H1 (cell line): ENCODE measurements at regions not wholly inside any gene's neighbourhood (a gene's known extent, or its start where the extent isn't known, plus 50 kb on each side); places are given as distances from the start of the nearest gene placed in this dataset.

Source experiments
- CTCF ChIA-PET: fragments of 300-600 bp; sonication (Branson Sonifier 250); formaldehyde crosslinking; loops from one replicate; lab custom pipeline; 2021; ENCODE audit not compliant: partially characterized antibody; lab: Charles Lee
- POLR2A ChIA-PET: fragments of 300-600 bp; sonication (Branson Sonifier 250); formaldehyde crosslinking; loops from one replicate; lab custom pipeline; 2021; ENCODE audit warnings: inconsistent platforms; ENCODE audit not compliant: partially characterized antibody; lab: Charles Lee
- DNase-seq, 2 experiments: peaks; one replicate each; pipeline versions ENCODE4 v3.0.0 to v3.0.0-alpha.2; 2010 to 2022; ENCODE audit warnings: low spot score in 2 of 2, low read depth in 1 of 2, mixed read lengths in 1 of 2
- FAIRE-seq: peaks from 2 replicates; lab custom pipeline; 2011; peaks lifted over from hg19 to GRCh38; lab: Jason Lieb, UNC
- H2AFZ ChIP-seq: 2 replicates; pipeline ENCODE4 v1.8.1; 2012; ENCODE audit warnings: low read length, inconsistent platforms
- H2AK5ac ChIP-seq: 2 replicates; pipeline ENCODE4 v1.6.1; 2013; ENCODE audit warnings: low read depth, low read length
- H2BK120ac ChIP-seq: replicated peaks from 2 replicates; pipeline ENCODE3; 2013; ENCODE audit warnings: low read depth, low read length, inconsistent platforms
- H2BK12ac ChIP-seq: 2 replicates; pipeline ENCODE4 v1.6.1; 2013; ENCODE audit warnings: low read depth, low read length
- H2BK15ac ChIP-seq: 2 replicates; pipeline ENCODE4 v1.6.1; 2013; ENCODE audit warnings: low read length
- H2BK20ac ChIP-seq: 2 replicates; pipeline ENCODE4 v1.6.1; 2013; ENCODE audit warnings: low read length
- H2BK5ac ChIP-seq: 2 replicates; pipeline ENCODE4 v1.6.1; 2013; ENCODE audit warnings: low read depth, low read length
- H3K14ac ChIP-seq: 2 replicates; pipeline ENCODE4 v1.6.1; 2013; ENCODE audit warnings: inconsistent platforms; ENCODE audit not compliant: insufficient read length
- H3K18ac ChIP-seq: 2 replicates; pipeline ENCODE4 v1.6.1; 2013; ENCODE audit warnings: low read length; ENCODE audit errors: extremely low read depth
- H3K23ac ChIP-seq: 2 replicates; pipeline ENCODE4 v1.6.1; 2013; ENCODE audit warnings: inconsistent platforms; ENCODE audit not compliant: insufficient read length
- H3K23me2 ChIP-seq: 2 replicates; pipeline ENCODE4 v1.6.1; 2013; ENCODE audit warnings: low read depth, low read length
- H3K27ac ChIP-seq: 2 replicates; pipeline ENCODE4 v1.6.1; 2011; ENCODE audit warnings: low read depth, low read length, inconsistent platforms
- H3K27me3 ChIP-seq, 4 experiments: replicated peaks in 1 of 4; 1 replicate in 1 of 4; 2 replicates in 3 of 4; pipeline versions ENCODE4 v1.6.1 to v1.8.1; 2011 to 2013; ENCODE audit warnings: low read length in 3 of 4, mild to moderate bottlenecking in 3 of 4, inconsistent platforms in 2 of 4, mixed read lengths in 2 of 4, moderate library complexity in 1 of 4; ENCODE audit not compliant: control insufficient read depth in 3 of 4, insufficient read depth in 3 of 4; ENCODE audit errors: extremely low read depth in 1 of 4
- H3K36me3 ChIP-seq, 4 experiments: 2 replicates each; pipeline versions ENCODE4 v1.6.1 to v1.8.1; 2011 to 2013; ENCODE audit warnings: mild to moderate bottlenecking in 4 of 4, low read length in 3 of 4, moderate library complexity in 2 of 4, control low read depth in 1 of 4, inconsistent platforms in 1 of 4; ENCODE audit not compliant: insufficient read depth in 4 of 4, control insufficient read depth in 2 of 4
- H3K4ac ChIP-seq: replicated peaks from 2 replicates; pipeline ENCODE3; 2013; ENCODE audit warnings: low read length, low read depth, mixed read lengths, inconsistent platforms; ENCODE audit not compliant: insufficient read length
- H3K4me1 ChIP-seq, 4 experiments: replicated peaks in 1 of 4; 1 replicate in 1 of 4; 2 replicates in 3 of 4; pipeline versions ENCODE4 v1.6.1 to v1.8.1; 2011 to 2013; ENCODE audit warnings: low read length in 3 of 4, inconsistent platforms in 2 of 4, mixed read lengths in 1 of 4; ENCODE audit not compliant: insufficient read depth in 4 of 4, control insufficient read depth in 3 of 4
- H3K4me2 ChIP-seq, 2 experiments: 2 replicates each; pipeline versions ENCODE4 v1.6.1 to v1.8.1; 2011 to 2013; ENCODE audit warnings: low read depth in 2 of 2, low read length in 2 of 2, control low read depth in 1 of 2, inconsistent platforms in 1 of 2, mild to moderate bottlenecking in 1 of 2; ENCODE audit not compliant: insufficient read depth in 1 of 2
- H3K4me3 ChIP-seq, 4 experiments: fragments of 200-600, 300-600 bp in 1 of 4; sonication (generic), shearing (Covaris generic), sonication (Bioruptor Twin) in 1 of 4; 2 replicates each; pipeline versions ENCODE4 v1.5.1 to v1.8.1; 2011 to 2016; ENCODE audit warnings: low read length in 4 of 4, low read depth in 3 of 4, control low read depth in 2 of 4, inconsistent platforms in 2 of 4, mild to moderate bottlenecking in 2 of 4, mixed read lengths in 1 of 4, moderate library complexity in 1 of 4; ENCODE audit not compliant: insufficient read depth in 2 of 4; ENCODE audit errors: extremely low read depth in 1 of 4
- H3K56ac ChIP-seq: replicated peaks from 2 replicates; pipeline ENCODE3; 2013; ENCODE audit warnings: low read depth, mild to moderate bottlenecking, mixed read lengths, low read length, inconsistent platforms; ENCODE audit not compliant: insufficient read length
- H3K79me1 ChIP-seq: 2 replicates; pipeline ENCODE4 v1.6.1; 2013; ENCODE audit warnings: low read depth, low read length, control low read depth
- H3K79me2 ChIP-seq, 2 experiments: 2 replicates each; pipeline versions ENCODE4 v1.6.1 to v1.8.1; 2012 to 2013; ENCODE audit warnings: low read length in 2 of 2, mild to moderate bottlenecking in 2 of 2, inconsistent platforms in 1 of 2; ENCODE audit not compliant: insufficient read depth in 2 of 2, control insufficient read depth in 1 of 2
- H3K9ac ChIP-seq, 4 experiments: replicated peaks in 1 of 4; 1 replicate in 1 of 4; 2 replicates in 3 of 4; pipeline versions ENCODE4 v1.6.1 to v1.8.1; 2011 to 2013; ENCODE audit warnings: low read depth in 3 of 4, low read length in 3 of 4, control low read depth in 2 of 4, mild to moderate bottlenecking in 2 of 4, moderate library complexity in 2 of 4, inconsistent platforms in 1 of 4; ENCODE audit errors: extremely low read depth in 1 of 4
- H3K9me3 ChIP-seq, 2 experiments: 2 replicates each; pipeline versions ENCODE4 v1.6.1 to v1.8.1; 2012 to 2013; ENCODE audit warnings: mild to moderate bottlenecking in 2 of 2, moderate library complexity in 2 of 2, control low read depth in 1 of 2, inconsistent platforms in 1 of 2, low read depth in 1 of 2, low read length in 1 of 2, mixed read lengths in 1 of 2; ENCODE audit not compliant: insufficient read depth in 2 of 2
- H4K20me1 ChIP-seq, 2 experiments: replicated peaks in 1 of 2; 2 replicates each; pipeline versions ENCODE3 to v1.8.1; 2011 to 2013; ENCODE audit warnings: inconsistent platforms in 2 of 2, low read length in 2 of 2, mild to moderate bottlenecking in 1 of 2; ENCODE audit not compliant: insufficient read depth in 2 of 2, control insufficient read depth in 1 of 2
- H4K5ac ChIP-seq: 2 replicates; pipeline ENCODE4 v1.6.1; 2013; ENCODE audit warnings: low read length, low read depth, mixed read lengths, inconsistent platforms; ENCODE audit not compliant: insufficient read length
- H4K8ac ChIP-seq: 2 replicates; pipeline ENCODE4 v1.8.0; 2013; ENCODE audit warnings: mild to moderate bottlenecking, moderate library complexity, low read length, inconsistent platforms; ENCODE audit not compliant: insufficient read depth; ENCODE audit errors: extremely low read depth
- H4K91ac ChIP-seq: replicated peaks from 2 replicates; pipeline ENCODE3; 2013; ENCODE audit warnings: low read length, mixed read lengths, inconsistent platforms; ENCODE audit not compliant: insufficient read length
- RBBP5 ChIP-seq: IDR thresholded peaks from 2 replicates; pipeline ENCODE4 v1.7.1; 2012; ENCODE audit warnings: low read depth, mild to moderate bottlenecking, inconsistent platforms, low read length, moderate library complexity, borderline replicate concordance
- WGBS, 2 experiments: shearing (Covaris generic) in 1 of 2; methylation state at CpG; one replicate each; pipeline versions ENCODE4 v1.1.6 to v1.1.7; 2013 to 2015; ENCODE audit warnings: low lambda C conversion rate in 2 of 2, mixed read lengths in 2 of 2, inconsistent platforms in 1 of 2, low coverage in 1 of 2, missing lambda C conversion rate in 1 of 2; ENCODE audit not compliant: insufficient replicate concordance in 2 of 2, insufficient coverage in 1 of 2, insufficient read length in 1 of 2; ENCODE audit errors: extremely low coverage in 1 of 2, missing lambda C conversion rate in 1 of 2; 5-methylcytosine and 5-hydroxymethylcytosine counted together

DNA sequence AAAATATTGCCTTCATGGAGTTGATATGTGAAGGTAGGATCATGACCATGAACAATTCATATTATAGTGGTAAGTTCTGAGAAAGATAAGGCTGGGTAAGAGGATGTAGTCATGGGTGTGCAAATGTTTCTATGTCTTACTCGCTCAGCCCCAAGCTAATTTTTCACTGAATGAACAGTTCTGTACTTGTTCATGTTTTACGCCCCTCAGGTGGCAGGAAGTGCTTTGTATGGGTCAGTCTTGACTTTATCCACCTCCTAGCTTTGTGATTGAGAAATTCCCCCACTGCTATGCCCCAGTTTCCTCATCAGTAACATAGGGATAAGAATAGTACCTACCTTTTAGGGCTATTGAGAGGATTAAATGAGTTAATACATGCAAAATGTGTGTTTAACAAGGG is 148.2 kb upstream of the KCNG1 start:
- Histone ChIP-seq H3K4ac (no peak overlapping the region), H4K8ac (no peak overlapping the region), H3K36me3 (no peaks in the 10 kb centered on the region), H3K27me3 (no peaks in the 10 kb centered on the region), H3K4me3 (no peak overlapping the region), H2BK20ac (no peak overlapping the region), H3K27ac (no peak overlapping the region), H3K9me3 (no peaks in the 10 kb centered on the region; a peak in 1 of 4 replicates), H3K4me1 (no peaks in the 10 kb centered on the region), H3K79me2 (no peaks in the 10 kb centered on the region), H3K79me1 (no peaks in the 10 kb centered on the region), H2BK5ac (no peak overlapping the region), H2BK120ac (no peak overlapping the region), H2AK5ac (no peak overlapping the region), H2BK15ac (no peak overlapping the region), H3K9ac (no peak overlapping the region), H3K4me2 (no peak overlapping the region), H3K23ac (no peak overlapping the region), H3K14ac (no peak overlapping the region), H3K56ac (no peak overlapping the region), H2BK12ac (no peak overlapping the region), H2AFZ (no peak overlapping the region), H3K18ac (no peak overlapping the region), H3K23me2 (no peaks in the 10 kb centered on the region), H4K5ac (no peak overlapping the region), H4K91ac (no peak overlapping the region), H4K20me1 (no peaks in the 10 kb centered on the region)
- FAIRE-seq (no peak), DNase-seq (no peak)
- 90% methylated on average over 2 of the region's 2 CpGs; no CpG with 5 or more reads in 1 of the 2 experiments for WGBS, 2 experiments
- ChIA-PET CTCF (interaction anchor here (1.8 to 2.7 kb wide), 2 partner anchors 136 to 178 kb away, joined by 5 to 6 read pairs; no protein-coding TSS in a partner anchor), POLR2A (no interaction called here)
- TF ChIP-seq RBBP5, result no peak
